ENCODE measurements at regions not wholly inside any gene's neighbourhood (a gene's known extent, or its start where the extent isn't known, plus 50 kb on each side); places are given as distances from the start of the nearest gene placed in this dataset.
"Not testable (repeated sequence)": the region's sequence is repeated elsewhere in the genome, so short reads cannot be mapped to it uniquely, and the experiment has no call there.

GRCh38 chr2:209277444-209277843 is 146.4 kb upstream of the MAP2 start:
- intact Hi-C loops (cut with micrococcal nuclease): no loop called here
- H2AFZ ChIP-seq (ENCODE audit: insufficient read depth, low read depth, low read length, poor library complexity, severe bottlenecking): no peak overlapping the region
- no peaks in the 10 kb centered on the region for H3K4me1 ChIP-seq (ENCODE audit: control insufficient read depth in 2 of 2, insufficient read depth in 2 of 2, low read length in 2 of 2)
- no peaks in the 10 kb centered on the region for H4K20me1 ChIP-seq (ENCODE audit: control insufficient read depth, insufficient read depth, low read length, poor library complexity, severe bottlenecking)
- no peak for TF ChIP-seq CTCF (IDR thresholded peaks at IDR 0.05)
- TF ChIP-seq EZH2 (IDR thresholded peaks at IDR 0.05; ENCODE audit: borderline replicate concordance, insufficient read depth, low read depth, low read length, poor library complexity, severe bottlenecking): no peak
- no peak for DNase-seq
- no peak overlapping the region for H3K9ac ChIP-seq (ENCODE audit: low read length)
- ATAC-seq (ENCODE audit: low read depth): no peak
- H3K27me3 Mint-ChIP-seq: no peaks in the 10 kb centered on the region
- no peaks in the 10 kb centered on the region for H3K4me1 Mint-ChIP-seq
- no peak overlapping the region for H3K4me2 ChIP-seq (replicated peaks; ENCODE audit: low read depth, low read length, poor library complexity, severe bottlenecking)
- CTCF ChIA-PET: interaction anchor here (1.7 kb wide), 1 partner anchor 57 kb away, joined by 4 read pairs; no protein-coding TSS in a partner anchor
- H3K27ac ChIP-seq (ENCODE audit: low read length in 2 of 2): no peak overlapping the region
- H3K27me3 ChIP-seq (replicated peaks in 1 of 4; ENCODE audit: control extremely low read depth in 1 of 4, control insufficient read depth in 3 of 4, insufficient read depth in 4 of 4, low read length in 3 of 4): no peaks in the 10 kb centered on the region
- peaks cover 0 to 3% (median 0%) of the 10 kb centered on the region in 3 donors for H3K9me3 ChIP-seq (ENCODE audit: control extremely low read depth in 1 of 3, control insufficient read depth in 2 of 3, insufficient read depth in 1 of 3, low read length in 2 of 3)
- H3K36me3 ChIP-seq (replicated peaks in 1 of 2; ENCODE audit: control extremely low read depth in 1 of 2, control insufficient read depth in 1 of 2, extremely low read depth in 1 of 2, insufficient read depth in 2 of 2, low read length in 1 of 2): no peaks in the 10 kb centered on the region
- H3K9me3 Mint-ChIP-seq (ENCODE audit: insufficient read depth): no peaks in the 10 kb centered on the region
- H3K79me2 ChIP-seq (ENCODE audit: control insufficient read depth, insufficient read depth, low read length): no peaks in the 10 kb centered on the region
- POLR2A ChIA-PET: no interaction called here
- H3K27ac Mint-ChIP-seq: no peak overlapping the region
- no peak overlapping the region for H3K4me3 ChIP-seq (ENCODE audit: control extremely low read depth in 1 of 5, extremely low read depth in 1 of 5, insufficient read depth in 1 of 5, low read depth in 2 of 5, low read length in 4 of 5)
- WGBS (ENCODE audit: insufficient coverage): 100% methylated on average over 1 of the region's 3 CpGs
- no peak overlapping the region for H3K4me3 Mint-ChIP-seq

GRCh38 chr2:209298601-209299000 is 125.2 kb upstream of the MAP2 start:
- ATAC-seq (ENCODE audit: low read depth) (no peak), DNase-seq (no peak)
- no peaks in the 10 kb centered on the region for H3K4me1 ChIP-seq (ENCODE audit: control insufficient read depth in 2 of 2, insufficient read depth in 2 of 2, low read length in 2 of 2)
- no peak overlapping the region for H3K27ac Mint-ChIP-seq
- H4K20me1 ChIP-seq (ENCODE audit: control insufficient read depth, insufficient read depth, low read length, poor library complexity, severe bottlenecking): no peaks in the 10 kb centered on the region
- H3K4me2 ChIP-seq (replicated peaks; ENCODE audit: low read depth, low read length, poor library complexity, severe bottlenecking): no peak overlapping the region
- H3K9ac ChIP-seq (ENCODE audit: low read length): no peak overlapping the region
- no peaks in the 10 kb centered on the region for H3K9me3 ChIP-seq (ENCODE audit: control extremely low read depth in 1 of 3, control insufficient read depth in 2 of 3, insufficient read depth in 1 of 3, low read length in 2 of 3)
- CTCF ChIA-PET: no interaction called here
- TF ChIP-seq CTCF (IDR thresholded peaks at IDR 0.05) (no peak), EZH2 (IDR thresholded peaks at IDR 0.05; ENCODE audit: borderline replicate concordance, insufficient read depth, low read depth, low read length, poor library complexity, severe bottlenecking) (no peak)
- H3K9me3 Mint-ChIP-seq (ENCODE audit: insufficient read depth): no peaks in the 10 kb centered on the region
- no peaks in the 10 kb centered on the region for H3K36me3 ChIP-seq (replicated peaks in 1 of 2; ENCODE audit: control extremely low read depth in 1 of 2, control insufficient read depth in 1 of 2, extremely low read depth in 1 of 2, insufficient read depth in 2 of 2, low read length in 1 of 2)
- no peak overlapping the region for H3K4me3 Mint-ChIP-seq
- no peaks in the 10 kb centered on the region for H3K4me1 Mint-ChIP-seq
- H3K27me3 ChIP-seq (replicated peaks in 1 of 4; ENCODE audit: control extremely low read depth in 1 of 4, control insufficient read depth in 3 of 4, insufficient read depth in 4 of 4, low read length in 3 of 4): no peaks in the 10 kb centered on the region
- H2AFZ ChIP-seq (ENCODE audit: insufficient read depth, low read depth, low read length, poor library complexity, severe bottlenecking): no peak overlapping the region
- POLR2A ChIA-PET: no interaction called here
- no peak overlapping the region for H3K27ac ChIP-seq (ENCODE audit: low read length in 2 of 2)
- no peaks in the 10 kb centered on the region for H3K79me2 ChIP-seq (ENCODE audit: control insufficient read depth, insufficient read depth, low read length)
- WGBS (ENCODE audit: insufficient coverage): 100% methylated on average over 1 of the region's 2 CpGs
- no peaks in the 10 kb centered on the region for H3K27me3 Mint-ChIP-seq
- intact Hi-C loops (cut with micrococcal nuclease): no loop called here
- H3K4me3 ChIP-seq (ENCODE audit: control extremely low read depth in 1 of 5, extremely low read depth in 1 of 5, insufficient read depth in 1 of 5, low read depth in 2 of 5, low read length in 4 of 5): no peak overlapping the region

GRCh38 chr2:209299478-209299877 is 124.4 kb upstream of the MAP2 start:
- WGBS (ENCODE audit: insufficient coverage): 93% methylated on average over 3 of the region's 11 CpGs
- intact Hi-C loops (cut with micrococcal nuclease); H3K27ac Mint-ChIP-seq; H3K4me3 ChIP-seq (ENCODE audit: control extremely low read depth in 1 of 5, extremely low read depth in 1 of 5, insufficient read depth in 1 of 5, low read depth in 2 of 5, low read length in 4 of 5); H3K79me2 ChIP-seq (ENCODE audit: control insufficient read depth, insufficient read depth, low read length); H4K20me1 ChIP-seq (ENCODE audit: control insufficient read depth, insufficient read depth, low read length, poor library complexity, severe bottlenecking); H3K4me2 ChIP-seq (replicated peaks; ENCODE audit: low read depth, low read length, poor library complexity, severe bottlenecking); DNase-seq; H3K36me3 ChIP-seq (replicated peaks in 1 of 2; ENCODE audit: control extremely low read depth in 1 of 2, control insufficient read depth in 1 of 2, extremely low read depth in 1 of 2, insufficient read depth in 2 of 2, low read length in 1 of 2); H3K4me1 Mint-ChIP-seq; H3K4me3 Mint-ChIP-seq; CTCF ChIA-PET; H3K4me1 ChIP-seq (ENCODE audit: control insufficient read depth in 2 of 2, insufficient read depth in 2 of 2, low read length in 2 of 2); POLR2A ChIA-PET; H3K27ac ChIP-seq (ENCODE audit: low read length in 2 of 2); H3K27me3 Mint-ChIP-seq; H2AFZ ChIP-seq (ENCODE audit: insufficient read depth, low read depth, low read length, poor library complexity, severe bottlenecking); H3K9me3 ChIP-seq (ENCODE audit: control extremely low read depth in 1 of 3, control insufficient read depth in 2 of 3, insufficient read depth in 1 of 3, low read length in 2 of 3); ATAC-seq (ENCODE audit: low read depth); H3K9me3 Mint-ChIP-seq (ENCODE audit: insufficient read depth); H3K27me3 ChIP-seq (replicated peaks in 1 of 4; ENCODE audit: control extremely low read depth in 1 of 4, control insufficient read depth in 3 of 4, insufficient read depth in 4 of 4, low read length in 3 of 4); H3K9ac ChIP-seq (ENCODE audit: low read length): not testable (repeated sequence)
